Skeletal muscle satellite cell (primary cell): ENCODE measurements at regions not wholly inside any gene's neighbourhood (a gene's known extent, or its start where the extent isn't known, plus 50 kb on each side); places are given as distances from the start of the nearest gene placed in this dataset.

Experiments used
- H3K27me3 ChIP-seq: 2 replicates; pipeline ENCODE4 v1.7.0; 2013; ENCODE audit warnings: low read length; ENCODE audit not compliant: control insufficient read depth, insufficient read depth
- H3K36me3 ChIP-seq: 2 replicates; pipeline ENCODE4 v1.7.0; 2013; ENCODE audit warnings: mild to moderate bottlenecking, control low read depth, low read length; ENCODE audit not compliant: insufficient read depth
- H3K4me1 ChIP-seq: 2 replicates; pipeline ENCODE4 v1.7.0; 2013; ENCODE audit warnings: low read length; ENCODE audit not compliant: control insufficient read depth, insufficient read depth
- H3K4me2 ChIP-seq: 2 replicates; pipeline ENCODE4 v1.7.0; 2013; ENCODE audit warnings: mild to moderate bottlenecking, low read length
- H3K4me3 ChIP-seq: 2 replicates; pipeline ENCODE4 v1.7.0; 2013; ENCODE audit warnings: low read length
- H3K9ac ChIP-seq: 2 replicates; pipeline ENCODE4 v1.7.0; 2013; ENCODE audit warnings: mild to moderate bottlenecking, low read depth, low read length, moderate library complexity
- H3K9me3 ChIP-seq: replicated peaks from 2 replicates; pipeline ENCODE4 v1.7.0; 2013; ENCODE audit warnings: mild to moderate bottlenecking, control low read depth, low read length

DNA sequence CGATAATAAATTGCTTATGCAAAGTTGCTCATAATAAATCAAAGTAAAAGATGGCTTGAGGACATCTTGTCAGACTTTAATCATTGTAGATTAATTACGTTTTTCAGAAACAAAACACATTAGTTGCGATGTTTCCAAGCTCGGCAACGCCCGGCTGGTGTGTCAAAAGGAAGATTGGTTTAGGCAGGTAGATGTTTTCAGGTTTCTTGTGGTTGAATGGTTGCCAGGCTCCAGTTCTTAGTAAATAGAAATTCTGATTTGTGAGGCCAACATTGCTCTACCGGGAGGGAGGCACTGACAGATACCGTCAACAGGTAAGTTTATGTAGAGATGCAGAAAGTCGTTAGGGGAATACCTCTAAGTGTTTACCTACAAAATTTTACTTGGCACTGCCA is 280.3 kb downstream of the NPR3 start:
- Histone ChIP-seq H3K4me3 (no peak overlapping the region), H3K27me3 (no peaks in the 10 kb centered on the region), H3K36me3 (no peaks in the 10 kb centered on the region), H3K9ac (no peak overlapping the region), H3K9me3 (no peaks in the 10 kb centered on the region), H3K4me1 (no peaks in the 10 kb centered on the region), H3K4me2 (no peak overlapping the region)

DNA sequence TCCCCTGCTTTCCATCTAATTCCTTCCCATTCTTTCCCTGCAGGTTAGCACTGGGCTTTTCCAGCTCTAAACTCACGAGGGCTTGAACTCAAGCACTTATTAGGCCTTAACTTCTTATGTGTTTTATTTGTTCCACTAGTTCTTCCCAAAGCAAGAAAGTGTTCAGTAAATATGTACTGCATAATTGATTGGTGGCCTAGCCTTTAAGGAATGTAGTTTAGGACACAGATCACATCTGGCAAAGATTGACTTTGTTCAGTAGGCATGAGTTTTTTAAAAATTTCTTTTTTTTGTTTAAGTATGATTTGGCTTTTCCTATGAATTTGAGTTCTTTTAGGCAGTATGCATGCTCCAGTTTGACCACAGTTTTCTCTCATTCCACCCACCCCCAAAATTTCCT is 285.2 kb downstream of the NPR3 start:
- Histone ChIP-seq H3K9me3 (no peaks in the 10 kb centered on the region), H3K4me1 (no peaks in the 10 kb centered on the region), H3K4me2 (no peak overlapping the region), H3K9ac (no peak overlapping the region), H3K4me3 (no peak overlapping the region), H3K27me3 (no peaks in the 10 kb centered on the region), H3K36me3 (no peaks in the 10 kb centered on the region)

DNA sequence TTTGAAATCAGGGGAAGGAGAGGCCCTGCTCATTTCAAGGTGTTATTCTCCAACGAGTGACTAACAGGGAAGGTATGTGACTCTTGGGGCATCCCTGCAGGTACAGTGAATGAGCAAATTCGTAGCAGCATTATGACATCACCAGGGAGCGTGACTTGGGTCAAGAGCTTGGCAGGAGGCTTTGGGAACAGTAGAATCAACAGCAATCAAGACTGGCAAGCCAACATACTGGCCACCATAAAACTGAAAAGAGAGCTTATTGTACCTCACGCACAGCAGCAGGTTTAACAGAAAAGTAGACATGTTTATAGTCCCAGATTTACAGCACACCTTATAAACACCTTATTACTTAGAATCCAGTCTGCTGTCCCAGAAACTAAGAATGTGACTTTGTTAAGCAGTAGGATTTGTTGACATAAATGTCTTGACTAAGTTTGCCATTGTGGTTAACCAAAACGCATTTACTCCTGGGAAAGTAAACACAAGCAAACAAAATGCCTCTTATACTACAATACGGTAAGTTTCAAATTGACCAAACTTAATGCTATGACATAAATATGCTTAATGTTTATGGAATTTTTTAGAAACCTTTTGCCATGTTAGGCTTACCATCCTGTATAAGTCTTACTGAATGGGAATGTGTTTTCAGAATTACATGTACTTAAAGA is 297.8 kb downstream of the NPR3 start:
- no peaks in the 10 kb centered on the region for H3K27me3 ChIP-seq
- no peak overlapping the region for H3K9ac ChIP-seq
- no peak overlapping the region for H3K4me3 ChIP-seq
- no peaks in the 10 kb centered on the region for H3K36me3 ChIP-seq
- no peaks in the 10 kb centered on the region for H3K9me3 ChIP-seq
- no peak overlapping the region for H3K4me2 ChIP-seq
- peaks cover 8% of the 10 kb centered on the region for H3K4me1 ChIP-seq

DNA sequence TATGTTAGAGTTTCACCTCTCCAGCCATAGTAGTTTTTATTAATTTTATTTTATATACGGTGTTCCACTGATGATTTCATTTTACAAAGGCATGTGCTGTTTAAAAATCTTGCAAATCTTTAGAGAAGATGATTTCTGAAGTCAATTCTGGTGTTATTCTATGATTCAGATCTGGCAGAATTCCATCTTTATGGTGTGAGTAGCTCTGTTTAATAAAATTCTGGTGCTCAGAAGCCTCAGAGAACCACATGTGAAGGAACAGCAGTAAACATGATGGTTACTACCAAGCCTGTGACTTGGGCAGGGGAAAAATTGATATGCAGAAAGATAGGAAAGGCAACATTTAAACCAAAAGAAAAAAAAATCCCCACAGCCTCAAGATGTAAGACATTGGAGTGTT is 299.7 kb downstream of the NPR3 start:
- no peaks in the 10 kb centered on the region for H3K27me3 ChIP-seq
- H3K9ac ChIP-seq: no peak overlapping the region
- no peak overlapping the region for H3K4me3 ChIP-seq
- H3K4me2 ChIP-seq: peak overlapping the region; percentile 38
- H3K9me3 ChIP-seq: no peaks in the 10 kb centered on the region
- H3K4me1 ChIP-seq: peaks cover 8% of the 10 kb centered on the region
- no peaks in the 10 kb centered on the region for H3K36me3 ChIP-seq

DNA sequence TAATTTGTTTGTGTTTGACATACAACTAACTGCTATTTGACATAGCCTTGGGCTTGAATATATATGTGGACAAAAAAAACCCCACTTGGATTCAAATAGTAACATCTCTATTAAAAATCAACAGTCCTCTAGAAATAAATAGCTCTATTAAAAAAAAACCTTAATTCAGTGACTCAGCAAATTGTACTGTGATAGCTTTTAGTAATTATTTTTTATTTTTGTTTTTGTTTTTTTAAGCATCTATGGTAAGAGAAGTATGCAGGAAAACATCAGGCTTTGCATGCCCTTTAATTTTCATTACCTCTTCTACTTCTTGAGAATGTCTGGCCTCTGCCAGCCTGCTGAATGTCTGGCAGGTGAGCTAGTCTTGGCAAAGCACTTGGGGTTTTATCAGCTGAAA is 300.7 kb downstream of the NPR3 start:
- H3K36me3 ChIP-seq: no peaks in the 10 kb centered on the region
- no peaks in the 10 kb centered on the region for H3K9me3 ChIP-seq
- peaks cover 8% of the 10 kb centered on the region for H3K4me1 ChIP-seq
- H3K27me3 ChIP-seq: no peaks in the 10 kb centered on the region
- H3K4me3 ChIP-seq: no peak overlapping the region
- H3K4me2 ChIP-seq: no peak overlapping the region
- no peak overlapping the region for H3K9ac ChIP-seq

DNA sequence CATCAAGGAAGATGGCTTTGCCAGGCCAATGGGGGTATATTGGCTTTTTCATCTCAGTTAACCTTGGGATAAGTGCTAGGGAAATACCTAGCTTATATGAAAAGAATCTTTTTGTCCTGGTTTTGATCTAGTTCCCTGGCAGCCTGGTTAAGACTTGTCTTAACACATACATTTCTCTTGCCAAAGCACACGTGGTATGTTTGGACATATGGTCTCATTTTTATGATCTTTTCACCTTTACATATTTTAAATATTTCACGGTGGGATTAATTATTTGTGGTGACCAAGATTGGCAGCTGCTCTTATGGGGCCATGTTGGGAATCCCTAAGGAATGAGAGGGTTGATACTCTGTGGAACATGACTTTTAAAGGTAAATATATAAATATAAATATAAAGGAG is 312.5 kb downstream of the NPR3 start:
- Histone ChIP-seq H3K4me2 (no peak overlapping the region), H3K9me3 (no peaks in the 10 kb centered on the region), H3K27me3 (no peaks in the 10 kb centered on the region), H3K4me1 (peaks cover 6% of the 10 kb centered on the region), H3K4me3 (no peak overlapping the region), H3K9ac (no peak overlapping the region), H3K36me3 (no peaks in the 10 kb centered on the region)

DNA sequence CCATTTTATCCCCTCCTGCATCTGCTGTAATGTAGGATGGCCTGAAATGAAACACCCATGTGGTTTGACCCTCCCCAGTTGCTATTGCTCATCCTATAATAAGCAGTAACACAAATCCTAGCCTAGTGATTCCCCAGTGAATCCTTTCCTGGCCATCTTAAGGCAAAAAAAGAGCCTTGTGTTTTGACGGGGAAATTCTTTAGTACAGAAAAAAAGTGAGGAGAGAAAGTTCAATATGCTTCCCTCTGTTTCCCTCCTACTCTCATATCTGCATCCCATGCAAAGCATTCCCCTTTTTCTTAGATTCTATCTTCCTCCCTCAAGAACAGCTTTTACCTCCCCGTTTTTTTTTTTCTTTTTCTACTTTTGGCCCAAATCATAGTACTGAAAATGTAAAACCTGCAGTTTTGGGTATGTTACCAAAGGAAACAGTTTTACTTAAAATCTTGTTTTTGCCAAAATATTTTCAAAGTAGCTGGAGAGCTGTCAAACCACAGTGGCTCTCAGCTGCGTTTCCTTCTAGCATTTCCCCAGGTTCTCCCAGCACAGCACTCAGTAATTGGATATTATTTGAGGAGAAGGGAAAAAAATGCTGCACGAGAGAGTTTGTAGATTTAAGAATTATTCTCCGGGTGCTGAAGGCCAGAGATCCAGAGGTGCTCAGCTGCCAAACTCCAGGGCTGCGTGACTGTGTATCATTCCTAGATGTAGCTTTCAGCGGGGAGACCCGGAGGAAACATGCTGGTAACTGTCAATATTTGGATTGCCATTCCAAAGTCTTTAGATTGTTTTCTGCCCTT is 321.4 kb downstream of the NPR3 start:
- H3K9me3 ChIP-seq: no peaks in the 10 kb centered on the region
- H3K36me3 ChIP-seq: no peaks in the 10 kb centered on the region
- H3K27me3 ChIP-seq: no peaks in the 10 kb centered on the region
- H3K4me3 ChIP-seq: no peak overlapping the region
- peak overlapping the region; percentile 35 for H3K9ac ChIP-seq
- peak overlapping the region; percentile 64 for H3K4me2 ChIP-seq
- H3K4me1 ChIP-seq: peaks cover 16% of the 10 kb centered on the region

DNA sequence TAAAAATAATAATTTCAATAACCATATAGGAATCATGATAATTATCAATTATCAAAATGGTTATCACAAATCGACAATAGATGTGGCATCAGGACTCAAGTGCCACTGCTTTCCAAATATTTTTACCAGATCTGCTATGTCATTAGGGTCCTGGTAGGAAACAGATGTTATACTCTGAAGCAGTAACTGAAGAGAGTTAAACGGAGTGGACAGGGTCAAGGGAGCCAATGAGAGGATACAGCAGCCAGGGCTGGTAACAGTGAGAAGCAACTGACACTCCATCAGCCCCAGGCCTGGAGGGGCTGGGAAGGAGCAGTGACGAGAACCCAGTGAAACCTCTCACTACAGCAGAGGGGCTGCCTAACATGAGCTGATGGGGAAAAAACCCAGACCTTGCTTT is 322.4 kb downstream of the NPR3 start:
- no peak overlapping the region for H3K4me3 ChIP-seq
- no peaks in the 10 kb centered on the region for H3K36me3 ChIP-seq
- no peaks in the 10 kb centered on the region for H3K27me3 ChIP-seq
- H3K9ac ChIP-seq: no peak overlapping the region
- H3K9me3 ChIP-seq: no peaks in the 10 kb centered on the region
- no peak overlapping the region for H3K4me2 ChIP-seq
- H3K4me1 ChIP-seq: peaks cover 16% of the 10 kb centered on the region

DNA sequence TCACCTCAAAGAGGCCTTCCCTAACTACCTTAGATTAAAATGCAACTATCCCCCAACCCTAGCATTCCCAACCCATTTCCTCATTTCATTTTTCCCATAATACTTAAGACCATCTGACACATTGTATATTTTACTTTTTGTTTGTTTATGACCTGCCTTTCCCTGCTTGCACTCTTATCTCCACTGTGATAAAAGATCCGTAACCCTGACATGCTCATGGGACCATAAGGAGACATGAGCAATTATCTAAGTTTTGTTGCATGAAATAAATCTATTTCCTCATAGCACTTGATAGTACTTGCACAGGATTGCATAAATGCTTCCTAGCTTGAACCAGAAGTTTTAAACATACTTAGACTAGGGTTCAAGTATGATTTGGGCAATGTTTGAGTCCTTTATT is 323.7 kb downstream of the NPR3 start:
- Histone ChIP-seq H3K4me1 (peaks cover 16% of the 10 kb centered on the region), H3K9ac (no peak overlapping the region), H3K4me2 (no peak overlapping the region), H3K36me3 (no peaks in the 10 kb centered on the region), H3K9me3 (no peaks in the 10 kb centered on the region), H3K27me3 (no peaks in the 10 kb centered on the region), H3K4me3 (no peak overlapping the region)

DNA sequence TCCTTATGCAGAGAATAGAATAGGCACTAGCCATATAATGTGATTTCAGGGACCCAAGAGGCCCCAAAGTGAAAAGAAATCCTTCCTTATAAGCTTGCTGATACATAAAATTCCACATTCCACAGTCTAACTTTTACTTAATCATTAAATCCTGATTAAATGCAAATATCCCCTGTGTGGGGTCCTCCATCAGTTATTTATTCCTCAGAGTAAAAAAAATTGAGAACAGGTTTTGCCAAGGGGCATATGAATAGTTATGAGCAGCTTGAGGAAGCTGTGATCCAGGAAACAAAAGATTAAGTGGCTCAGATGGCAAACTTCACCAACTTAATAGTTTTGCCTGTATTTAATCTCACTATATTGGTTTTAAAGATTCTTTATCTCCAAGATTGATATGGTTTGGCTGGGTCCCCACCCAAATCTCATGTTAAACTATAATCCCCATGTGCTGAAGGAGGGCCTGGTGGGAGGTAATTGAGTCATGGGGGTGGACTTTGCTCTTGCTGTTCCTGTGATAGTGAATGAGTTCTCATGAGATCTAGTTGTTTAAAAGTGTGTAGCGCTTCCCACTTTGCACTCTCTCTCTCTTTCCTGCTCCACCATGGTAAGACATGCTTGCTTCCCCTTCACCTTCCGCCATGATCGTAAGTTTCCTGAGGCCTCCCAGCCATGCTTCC is 324.9 kb downstream of the NPR3 start:
- Histone ChIP-seq H3K36me3 (no peaks in the 10 kb centered on the region), H3K4me3 (no peak overlapping the region)

DNA sequence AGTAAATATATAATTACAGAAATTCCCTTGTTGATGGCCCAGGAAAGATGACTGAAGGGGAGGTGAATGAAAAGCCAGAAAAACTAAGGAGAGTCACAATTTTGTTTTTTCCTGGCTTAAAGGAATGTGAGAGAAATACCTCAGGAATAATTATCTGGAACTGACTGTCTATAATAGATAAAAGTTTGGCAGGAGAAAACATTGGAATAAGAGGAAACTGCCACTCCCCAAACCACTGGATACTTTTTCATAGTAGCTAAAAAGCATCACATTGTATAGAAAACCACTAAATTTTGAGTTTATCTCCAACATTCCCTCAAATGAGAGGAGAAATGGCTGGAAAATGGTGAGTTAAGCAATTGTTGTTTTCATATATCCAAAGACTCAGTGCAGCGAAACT is 326.0 kb downstream of the NPR3 start:
- Histone ChIP-seq H3K4me1 (peaks cover 11% of the 10 kb centered on the region), H3K36me3 (no peaks in the 10 kb centered on the region), H3K9me3 (peaks cover 6% of the 10 kb centered on the region), H3K9ac (no peak overlapping the region), H3K4me3 (no peak overlapping the region), H3K4me2 (no peak overlapping the region), H3K27me3 (no peaks in the 10 kb centered on the region)

More for the DNA sequence above, 324.9 kb downstream of the NPR3 start:
- Histone ChIP-seq H3K9ac (no peak overlapping the region), H3K4me2 (no peak overlapping the region), H3K9me3 (peaks cover 3% of the 10 kb centered on the region), H3K4me1 (peaks cover 16% of the 10 kb centered on the region), H3K27me3 (no peaks in the 10 kb centered on the region)
